Head of caudate nucleus (tissue), 42 donors: ENCODE measurements at regions not wholly inside any gene's neighbourhood (a gene's known extent, or its start where the extent isn't known, plus 50 kb on each side); places are given as distances from the start of the nearest gene placed in this dataset.

Experiments used
- DNase-seq, 42 donors: peaks; one replicate each; pipeline versions ENCODE4 v3.0.0 to v3.0.0-alpha.2; 2020 to 2021; ENCODE audit warnings: mixed read lengths in 7 of 42
- intact Hi-C: fragments of 100-400 bp; cut with DNase I; formaldehyde crosslinking; loops from one replicate; pipeline ENCODE4 v1.15.0; 2022

GRCh38 chr15:34700891-34701427, 53.8 kb downstream of the GJD2 start:
- no peak for DNase-seq
- intact Hi-C loops: no loop called here

- intact Hi-C loops: no loop called here
- no peak for DNase-seq
These were observed 54.7 kb downstream of the GJD2 start for GRCh38 chr15:34699968-34700640.

GRCh38 chr15:34696506-34696905, 58.3 kb downstream of the GJD2 start:
- no peak for DNase-seq
- intact Hi-C loops: no loop called here

GRCh38 chr15:34693053-34693744, 61.6 kb downstream of the GJD2 start:
- no peak for DNase-seq
- intact Hi-C loops: no loop called here

GRCh38 chr15:34691034-34691433, 63.8 kb downstream of the GJD2 start:
- no peak for DNase-seq
- intact Hi-C loops: no loop called here

GRCh38 chr15:34688699-34689098, 66.1 kb downstream of the GJD2 start:
- intact Hi-C loops: no loop called here

GRCh38 chr15:34684351-34684750, 70.4 kb downstream of the GJD2 start:
- DNase-seq: no peak
- intact Hi-C loops: no loop called here

More at GRCh38 chr15:34688699-34689098, 66.1 kb downstream of the GJD2 start:
- no peak for DNase-seq

GRCh38 chr15:34682674-34683073, 72.1 kb downstream of the GJD2 start:
- intact Hi-C loops: no loop called here

GRCh38 chr15:34679291-34679690, 75.5 kb downstream of the GJD2 start:
- intact Hi-C loops: no loop called here
- DNase-seq: no peak

More at GRCh38 chr15:34682674-34683073, 72.1 kb downstream of the GJD2 start:
- no peak for DNase-seq

- no peak for DNase-seq
- intact Hi-C loops: no loop called here
These were observed 81.6 kb downstream of the GJD2 start for GRCh38 chr15:34673241-34673640.

GRCh38 chr15:34665498-34666116, 82.2 kb upstream of the GOLGA8B start:
- intact Hi-C loops: no loop called here

GRCh38 chr15:34664418-34664817, 81.0 kb upstream of the GOLGA8B start:
- no peak for DNase-seq
- intact Hi-C loops: no loop called here

More at GRCh38 chr15:34665498-34666116, 82.2 kb upstream of the GOLGA8B start:
- no peak for DNase-seq

- intact Hi-C loops: no loop called here
- DNase-seq: no peak
These were observed 79.7 kb upstream of the GOLGA8B start for GRCh38 chr15:34663101-34663500.

GRCh38 chr15:34659056-34659455, 75.6 kb upstream of the GOLGA8B start:
- DNase-seq: no peak
- intact Hi-C loops: no loop called here

- intact Hi-C loops: no loop called here
These were observed 74.1 kb upstream of the GOLGA8B start for GRCh38 chr15:34657469-34658127.

GRCh38 chr15:34656005-34656796, 72.8 kb upstream of the GOLGA8B start:
- no peak for DNase-seq
- intact Hi-C loops: no loop called here

More at GRCh38 chr15:34657469-34658127, 74.1 kb upstream of the GOLGA8B start:
- DNase-seq: peak in 4 of 42 donors; percentile 4 to 41 (median 19)

- DNase-seq: no peak
- intact Hi-C loops: no loop called here
These were observed 71.9 kb upstream of the GOLGA8B start for GRCh38 chr15:34655326-34655725.

- intact Hi-C loops: no loop called here
- no peak for DNase-seq
These were observed 71.2 kb upstream of the GOLGA8B start for GRCh38 chr15:34654625-34655024.

GRCh38 chr15:34653992-34654391, 70.5 kb upstream of the GOLGA8B start:
- DNase-seq: no peak
- intact Hi-C loops: no loop called here
